NCI-H2171 (cell line): ENCODE measurements at regions not wholly inside any gene's neighbourhood (a gene's known extent, or its start where the extent isn't known, plus 50 kb on each side); places are given as distances from the start of the nearest gene placed in this dataset.

Experiments used
- DNase-seq: peaks from one replicate; lab custom pipeline; 2025; lab: John Stamatoyannopoulos, UW

GRCh38 chr4:81881855-81882621 lies 410.3 kb upstream of the RASGEF1B start:
- DNase-seq = no peak

GRCh38 chr4:81876106-81876505 lies 404.4 kb upstream of the RASGEF1B start:
- no peak for DNase-seq

DNA sequence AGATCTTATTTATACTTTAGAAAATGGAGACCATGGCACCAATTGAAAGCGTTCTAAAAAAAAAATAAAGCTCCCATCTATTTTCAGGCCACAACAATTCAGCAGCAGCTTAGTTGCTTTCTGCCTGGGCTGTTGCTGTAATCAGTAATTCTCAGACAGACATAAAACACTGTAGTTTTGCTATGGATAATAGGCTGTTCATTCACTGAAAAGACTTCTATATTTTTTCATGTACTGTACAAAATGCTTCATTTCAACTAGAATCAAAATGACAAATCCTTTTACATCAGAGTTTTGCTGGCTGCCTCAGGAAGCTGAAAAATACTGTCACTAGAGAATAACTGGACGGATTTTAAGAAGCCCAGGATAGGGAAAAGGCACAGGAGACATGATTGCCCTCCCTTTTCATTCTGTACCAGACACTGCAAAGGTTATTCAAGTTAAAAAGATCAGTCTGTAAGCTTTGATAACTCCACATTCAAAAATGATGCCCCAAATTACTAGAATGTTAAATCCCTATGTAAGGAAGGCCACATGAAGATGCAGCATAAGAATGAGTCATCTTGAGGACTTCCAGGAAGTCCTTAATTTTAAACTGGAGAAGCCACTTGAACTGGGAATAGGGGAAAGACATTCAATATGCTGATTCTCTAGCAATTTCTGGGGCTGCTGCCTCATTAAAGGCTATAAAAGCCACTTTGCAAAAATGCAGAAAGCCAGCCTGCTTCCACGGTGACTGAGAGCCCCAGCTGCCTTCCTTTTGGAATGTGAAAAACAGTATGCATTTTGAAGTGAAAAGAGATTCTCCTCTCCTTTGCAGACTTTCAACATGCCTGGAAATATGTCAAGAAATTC lies 403.2 kb upstream of the RASGEF1B start:
- no peak for DNase-seq

DNA sequence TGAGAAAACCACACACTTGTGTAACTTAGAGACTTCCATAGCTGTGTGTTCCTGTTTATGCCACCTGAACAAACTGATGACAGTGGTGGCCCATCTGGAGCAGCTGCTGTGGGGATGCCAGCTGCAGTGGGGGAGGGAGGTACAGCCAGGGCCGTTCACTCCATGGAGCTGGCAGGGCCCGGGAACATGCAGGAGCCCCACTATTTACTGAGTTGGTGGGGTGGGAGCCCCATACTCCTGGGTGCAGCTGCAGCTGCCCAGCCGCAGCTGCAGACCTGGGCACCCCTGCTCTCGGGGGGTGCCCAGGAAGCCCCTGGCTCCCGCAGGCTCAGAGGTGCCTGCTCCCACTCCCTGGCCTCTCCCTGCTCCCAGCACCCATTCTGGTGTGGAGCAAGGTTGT lies 398.6 kb upstream of the RASGEF1B start:
- DNase-seq = no peak

DNA sequence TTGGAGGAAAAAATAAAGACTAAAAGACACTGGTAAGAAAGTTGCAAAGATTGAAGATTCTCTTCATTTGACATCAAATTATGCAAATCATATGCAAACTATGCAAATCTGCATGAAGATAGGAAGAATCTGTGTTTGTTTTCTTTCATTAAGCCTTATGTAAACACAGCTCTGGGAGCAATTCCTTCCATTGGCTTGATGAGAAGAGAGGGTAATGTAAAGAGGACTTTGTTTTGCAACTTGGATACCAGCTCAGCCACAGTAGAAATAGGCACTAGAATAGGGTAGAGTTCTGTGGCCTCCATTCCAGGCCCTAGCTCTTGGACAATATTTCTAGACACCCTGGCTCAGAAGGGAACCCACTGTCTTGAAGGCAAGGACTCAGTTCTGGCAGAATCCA lies 388.4 kb upstream of the RASGEF1B start:
- DNase-seq = no peak

DNA sequence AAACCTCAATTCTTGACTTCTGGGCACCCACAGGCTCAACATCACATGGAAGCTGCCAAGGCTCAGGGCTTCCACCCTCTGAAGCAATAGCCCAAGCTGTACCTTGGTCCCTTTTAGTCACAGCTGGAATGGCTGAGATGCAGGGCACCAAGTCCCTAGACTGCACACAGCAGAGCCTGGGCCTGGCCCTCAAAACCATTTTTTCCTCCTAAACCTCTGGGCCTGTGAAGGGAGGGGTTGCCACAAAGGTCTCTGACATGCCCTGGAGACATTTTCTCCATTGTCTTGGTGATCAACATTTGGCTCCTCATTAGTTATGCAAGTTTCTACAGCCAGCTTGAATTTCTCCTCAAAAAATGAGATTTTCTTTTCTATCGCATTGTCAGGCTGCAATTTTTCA lies 382.7 kb upstream of the RASGEF1B start:
- no peak for DNase-seq

DNA sequence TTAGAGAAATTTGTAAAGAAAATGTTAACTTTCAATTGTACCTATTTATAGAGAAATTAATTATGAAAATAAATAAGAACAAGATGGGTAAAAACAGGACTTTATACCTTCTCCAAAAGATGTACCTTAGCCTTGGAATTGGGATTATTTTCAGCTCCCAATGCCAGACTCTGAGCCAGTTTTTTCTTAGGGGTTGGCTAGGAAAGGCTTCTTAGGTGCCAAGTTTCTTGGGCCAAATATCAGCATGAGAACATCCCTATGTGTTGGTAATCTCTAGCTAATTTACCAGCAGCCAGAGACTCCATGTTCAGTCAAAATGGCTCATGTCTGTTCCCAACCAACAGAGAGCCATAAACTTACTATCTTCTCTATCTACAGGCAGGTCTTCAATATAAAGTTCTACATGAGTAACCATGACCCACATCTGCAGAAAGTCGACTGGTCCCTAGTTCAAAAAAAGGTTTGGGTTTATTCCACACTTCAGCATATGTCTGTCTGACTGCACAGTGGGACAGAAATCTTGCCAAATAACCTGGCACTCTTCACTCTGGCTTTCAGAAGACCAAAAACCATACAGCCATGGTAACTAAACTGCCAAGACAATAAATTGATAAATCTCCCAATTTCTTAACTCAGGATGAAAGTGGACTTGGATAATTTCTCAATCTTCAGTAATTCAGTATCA lies 380.5 kb upstream of the RASGEF1B start:
- no peak for DNase-seq

DNA sequence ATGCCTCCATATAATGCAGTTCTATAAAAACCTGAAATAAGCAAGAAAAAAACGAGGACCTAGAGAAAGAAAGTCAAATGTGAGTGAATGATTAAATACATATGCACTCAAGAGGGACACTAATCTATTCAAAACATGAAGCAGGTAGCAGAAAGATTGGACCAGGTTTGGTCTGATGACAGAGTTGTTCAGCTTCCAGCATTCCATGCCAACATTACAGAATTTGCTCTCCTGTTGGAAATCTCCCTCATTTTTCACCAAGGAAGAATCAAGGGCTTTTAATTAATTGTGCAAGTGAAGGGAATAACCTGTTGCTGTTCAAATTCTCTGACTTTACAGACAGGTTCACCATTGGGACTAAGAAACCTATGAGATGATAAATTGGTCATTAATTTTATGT lies 379.0 kb upstream of the RASGEF1B start:
- DNase-seq = no peak

GRCh38 chr4:81845761-81846160 lies 374.1 kb upstream of the RASGEF1B start:
- no peak for DNase-seq

GRCh38 chr4:81845273-81845672 lies 373.6 kb upstream of the RASGEF1B start:
- no peak for DNase-seq

DNA sequence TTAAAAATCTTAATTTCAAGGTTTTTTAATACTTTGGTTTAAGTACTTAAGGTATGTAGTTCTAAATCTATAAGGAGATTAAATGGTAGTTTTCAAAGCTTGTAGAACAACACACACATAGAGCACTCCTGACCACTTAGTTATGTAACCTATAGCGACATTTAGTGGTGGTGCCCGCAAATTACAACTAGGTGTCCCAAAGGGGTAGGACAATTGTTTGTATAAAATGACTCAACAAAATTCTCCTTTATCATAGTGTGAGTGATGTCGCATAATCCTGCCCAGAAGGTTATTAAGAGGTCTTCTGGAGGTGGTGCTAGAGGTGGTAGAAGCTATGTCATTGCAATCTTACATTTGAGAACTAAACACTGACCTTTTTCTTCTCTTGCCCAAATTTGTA lies 373.0 kb upstream of the RASGEF1B start:
- DNase-seq = peak; percentile 2

DNA sequence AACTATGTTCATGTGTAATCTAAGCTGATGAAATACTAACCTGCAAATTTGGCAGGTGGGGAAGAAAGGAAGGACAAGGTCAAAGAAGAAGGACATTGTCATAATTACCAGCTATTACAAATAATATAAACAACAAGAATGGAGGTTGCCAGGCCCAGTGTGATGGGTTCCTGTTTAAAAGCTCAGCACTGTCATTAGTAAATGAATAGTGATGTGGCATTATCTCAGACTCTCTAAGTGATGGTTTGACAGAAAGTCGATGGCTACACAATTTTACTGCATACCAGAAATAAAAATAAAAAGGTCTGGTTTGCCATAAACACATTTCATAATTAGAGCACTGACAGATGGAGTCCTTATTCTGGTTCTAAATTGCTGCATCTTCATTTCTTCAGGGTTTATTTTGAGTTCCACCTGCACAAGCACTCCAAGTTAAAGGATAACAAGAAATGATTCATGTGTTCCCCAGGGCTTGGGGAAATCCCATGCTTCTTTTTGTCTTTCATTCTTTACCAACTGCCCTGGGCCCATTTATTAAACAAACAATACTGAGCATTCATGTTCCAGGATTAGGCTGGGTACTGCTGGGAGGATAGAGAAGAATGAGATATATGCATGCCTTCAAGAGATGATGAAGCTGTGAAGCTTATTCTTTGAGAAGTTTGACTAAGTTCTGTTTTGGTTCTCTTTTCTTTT lies 367.8 kb upstream of the RASGEF1B start:
- no peak for DNase-seq

DNA sequence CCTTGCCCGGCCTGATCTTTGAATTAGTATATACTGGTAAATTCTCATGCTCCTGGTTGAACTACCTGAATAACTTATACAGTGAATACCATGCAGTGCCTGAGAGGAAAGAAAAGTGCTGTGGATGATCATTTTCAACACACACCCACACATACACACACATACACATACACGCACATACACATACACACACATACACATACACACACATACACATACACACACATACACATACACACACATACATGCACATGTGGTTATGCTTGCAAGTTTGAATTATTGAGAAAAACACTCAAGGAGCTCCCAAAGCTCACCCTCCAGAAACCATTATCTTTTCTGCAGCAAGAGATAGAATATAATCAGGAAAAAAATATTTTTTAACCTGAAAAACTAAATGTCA lies 366.9 kb upstream of the RASGEF1B start:
- DNase-seq = no peak

- DNase-seq = no peak
These were observed 365.0 kb upstream of the RASGEF1B start for GRCh38 chr4:81836716-81837115.

- no peak for DNase-seq
These were observed 361.9 kb upstream of the RASGEF1B start for GRCh38 chr4:81833576-81833975.

GRCh38 chr4:81828991-81829390 lies 357.3 kb upstream of the RASGEF1B start:
- no peak for DNase-seq

- no peak for DNase-seq
These were observed 356.0 kb upstream of the RASGEF1B start for GRCh38 chr4:81827577-81828202.

- DNase-seq = no peak
These were observed 355.2 kb upstream of the RASGEF1B start for GRCh38 chr4:81826817-81827424.

GRCh38 chr4:81826335-81826734 lies 354.6 kb upstream of the RASGEF1B start:
- no peak for DNase-seq

DNA sequence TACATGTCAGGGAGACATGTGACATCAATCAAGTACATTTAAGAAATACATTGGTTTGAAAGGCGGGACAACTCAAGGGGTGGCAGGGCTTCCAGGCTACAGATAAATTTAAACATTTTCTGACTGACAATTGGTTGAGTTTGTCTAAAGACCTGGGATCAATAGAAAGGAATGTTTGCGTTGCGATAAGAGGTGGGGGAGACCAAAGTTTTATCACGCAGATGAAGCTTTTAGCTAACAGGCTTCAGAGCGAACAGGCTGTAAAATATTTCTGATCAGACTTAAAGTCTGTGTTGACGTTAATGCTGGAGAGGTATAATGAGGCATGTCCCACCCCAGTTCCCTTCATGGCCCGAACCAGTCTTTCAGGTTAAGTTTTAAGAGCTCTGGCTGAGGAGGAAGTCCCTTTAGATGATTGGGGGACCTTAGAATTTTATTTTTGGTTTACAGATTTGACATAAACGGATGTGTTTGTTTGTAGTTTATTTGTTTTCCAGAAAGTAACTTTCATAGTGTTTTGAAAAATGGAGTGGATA lies 346.7 kb upstream of the RASGEF1B start:
- no peak for DNase-seq
